PC-9 (cell line): ENCODE measurements at regions not wholly inside any gene's neighbourhood (a gene's known extent, or its start where the extent isn't known, plus 50 kb on each side); places are given as distances from the start of the nearest gene placed in this dataset.

Experiments
- BruUV-seq: library from RNA; stranded (reverse); fragments of 400-500 nt; replicated peaks from 2 replicates; lab custom pipeline; 2021; lab: Mats Ljungman, UMichigan
- CTCF ChIA-PET: fragments of 300-600 bp; sonication (Branson Sonifier 250); formaldehyde crosslinking; loops from one replicate; lab custom pipeline; 2022; ENCODE audit warnings: antibody characterized with exemption; lab: Charles Lee
- POLR2A ChIA-PET: fragments of 300-600 bp; sonication (Branson Sonifier 250); formaldehyde crosslinking; loops from one replicate; lab custom pipeline; 2022; ENCODE audit warnings: antibody characterized with exemption; ENCODE audit not compliant: unreplicated experiment; lab: Charles Lee
- DNase-seq, 2 experiments: peaks; one replicate each; pipeline versions ENCODE4 v3.0.0 to v3.0.0-alpha.2; 2015 to 2022; ENCODE audit warnings: mixed read lengths in 1 of 2
- H2AFZ ChIP-seq: fragments of 200-600 bp; sonication (generic); 2 replicates; pipeline ENCODE4 v1.8.1; 2017; ENCODE audit warnings: antibody characterized with exemption
- H3F3A ChIP-seq: fragments of 200-600 bp; sonication (generic); 2 replicates; pipeline ENCODE4 v1.8.1; 2017; ENCODE audit warnings: antibody characterized with exemption, mild to moderate bottlenecking, low read depth; ENCODE audit not compliant: insufficient read depth
- H3K27ac ChIP-seq: fragments of 200-600 bp; sonication (generic); 2 replicates; pipeline ENCODE4 v1.6.1; 2016; ENCODE audit warnings: mixed run types
- H3K27me3 ChIP-seq: fragments of 200-600 bp; sonication (generic); 2 replicates; pipeline ENCODE4 v1.6.1; 2016; ENCODE audit warnings: low read depth, mixed run types; ENCODE audit not compliant: insufficient read depth
- H3K36me3 ChIP-seq: fragments of 200-600 bp; sonication (generic); 2 replicates; pipeline ENCODE4 v1.6.1; 2016; ENCODE audit warnings: low read depth, mixed run types
- H3K4me1 ChIP-seq: fragments of 200-600 bp; sonication (generic); replicated peaks from 2 replicates; pipeline ENCODE4 v1.6.1; 2016; ENCODE audit warnings: mixed run types; ENCODE audit not compliant: insufficient read depth
- H3K4me2 ChIP-seq: fragments of 200-600 bp; sonication (generic); 2 replicates; pipeline ENCODE4 v1.6.1; 2017; ENCODE audit warnings: mixed run types
- H3K4me3 ChIP-seq: fragments of 200-600 bp; sonication (generic); 2 replicates; pipeline ENCODE4 v1.6.1; 2016; ENCODE audit warnings: mixed run types
- H3K79me2 ChIP-seq: fragments of 200-600 bp; sonication (generic); 2 replicates; pipeline ENCODE4 v1.6.1; 2017; ENCODE audit warnings: low read depth, mixed run types
- H3K9me2 ChIP-seq: fragments of 200-600 bp; sonication (generic); 2 replicates; pipeline ENCODE4 v1.8.1; 2017; ENCODE audit warnings: mild to moderate bottlenecking; ENCODE audit not compliant: insufficient read depth
- H3K9me3 ChIP-seq: fragments of 200-600 bp; sonication (generic); 2 replicates; pipeline ENCODE4 v1.8.1; 2016; ENCODE audit warnings: low read depth; ENCODE audit not compliant: insufficient read depth
- H4K20me1 ChIP-seq: fragments of 200-600 bp; sonication (generic); 2 replicates; pipeline ENCODE4 v1.8.1; 2017; ENCODE audit not compliant: insufficient read depth
- EZH2 ChIP-seq: fragments of 200-600 bp; sonication (generic); IDR thresholded peaks from 2 replicates; pipeline ENCODE4 v1.8.0; 2017; ENCODE audit warnings: antibody characterized with exemption, low read depth
- intact Hi-C: fragments of 100-400 bp; cut with micrococcal nuclease; formaldehyde crosslinking; loops from one replicate; pipeline ENCODE4 v1.10.0; 2022; ENCODE audit not compliant: unreplicated experiment
- TF ChIP-seq, protein P1 (sequence below): fragments of 200-600 bp; sonication (generic); conservative IDR thresholded peaks from 2 replicates; pipeline ENCODE4 v1.6.1; 2017; ENCODE audit warnings: mixed run types, antibody characterized with exemption, mild to moderate bottlenecking, moderate library complexity

DNA sequence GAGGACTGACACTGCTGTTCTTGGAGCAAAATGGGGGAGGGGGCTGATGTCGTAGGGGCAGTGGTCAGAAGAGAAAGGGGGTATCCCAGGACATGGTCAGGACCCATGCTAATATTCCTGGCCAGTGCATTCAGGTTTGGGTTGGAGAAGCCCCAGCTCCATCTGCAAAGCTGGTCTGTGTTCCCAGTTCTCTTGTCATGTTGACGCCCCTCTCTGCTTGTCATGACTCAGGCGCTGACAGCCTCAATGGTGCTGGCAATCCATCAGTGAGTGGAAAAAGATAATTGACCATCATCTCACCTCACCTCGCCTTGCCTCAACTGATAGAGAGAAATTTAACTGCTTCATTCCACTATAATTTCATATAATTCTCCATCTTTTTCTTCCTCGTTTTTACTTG lies 283.1 kb upstream of the CADM1 start:
- H3K9me2 ChIP-seq: no peaks in the 10 kb centered on the region
- DNase-seq: no peak
- H4K20me1 ChIP-seq: peaks cover 3% of the 10 kb centered on the region; the same call in 1 of the 2 replicates
- no peak overlapping the region for H2AFZ ChIP-seq
- CTCF ChIA-PET: no interaction called here
- no peaks in the 10 kb centered on the region for H3K79me2 ChIP-seq
- no peak overlapping the region for H3K4me2 ChIP-seq
- no peaks in the 10 kb centered on the region for H3K27me3 ChIP-seq
- POLR2A ChIA-PET: no interaction called here
- H3F3A ChIP-seq: no peaks in the 10 kb centered on the region
- H3K36me3 ChIP-seq: no peaks in the 10 kb centered on the region
- no peaks in the 10 kb centered on the region for H3K4me1 ChIP-seq
- intact Hi-C loops: no loop called here
- BruUV-seq: no TSS peak
- no peak overlapping the region for H3K4me3 ChIP-seq
- no peaks in the 10 kb centered on the region for H3K9me3 ChIP-seq
- TF ChIP-seq, protein P1, sequence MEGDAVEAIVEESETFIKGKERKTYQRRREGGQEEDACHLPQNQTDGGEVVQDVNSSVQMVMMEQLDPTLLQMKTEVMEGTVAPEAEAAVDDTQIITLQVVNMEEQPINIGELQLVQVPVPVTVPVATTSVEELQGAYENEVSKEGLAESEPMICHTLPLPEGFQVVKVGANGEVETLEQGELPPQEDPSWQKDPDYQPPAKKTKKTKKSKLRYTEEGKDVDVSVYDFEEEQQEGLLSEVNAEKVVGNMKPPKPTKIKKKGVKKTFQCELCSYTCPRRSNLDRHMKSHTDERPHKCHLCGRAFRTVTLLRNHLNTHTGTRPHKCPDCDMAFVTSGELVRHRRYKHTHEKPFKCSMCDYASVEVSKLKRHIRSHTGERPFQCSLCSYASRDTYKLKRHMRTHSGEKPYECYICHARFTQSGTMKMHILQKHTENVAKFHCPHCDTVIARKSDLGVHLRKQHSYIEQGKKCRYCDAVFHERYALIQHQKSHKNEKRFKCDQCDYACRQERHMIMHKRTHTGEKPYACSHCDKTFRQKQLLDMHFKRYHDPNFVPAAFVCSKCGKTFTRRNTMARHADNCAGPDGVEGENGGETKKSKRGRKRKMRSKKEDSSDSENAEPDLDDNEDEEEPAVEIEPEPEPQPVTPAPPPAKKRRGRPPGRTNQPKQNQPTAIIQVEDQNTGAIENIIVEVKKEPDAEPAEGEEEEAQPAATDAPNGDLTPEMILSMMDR: no peak
- no peak for TF ChIP-seq EZH2
- H3K27ac ChIP-seq: no peak overlapping the region

DNA sequence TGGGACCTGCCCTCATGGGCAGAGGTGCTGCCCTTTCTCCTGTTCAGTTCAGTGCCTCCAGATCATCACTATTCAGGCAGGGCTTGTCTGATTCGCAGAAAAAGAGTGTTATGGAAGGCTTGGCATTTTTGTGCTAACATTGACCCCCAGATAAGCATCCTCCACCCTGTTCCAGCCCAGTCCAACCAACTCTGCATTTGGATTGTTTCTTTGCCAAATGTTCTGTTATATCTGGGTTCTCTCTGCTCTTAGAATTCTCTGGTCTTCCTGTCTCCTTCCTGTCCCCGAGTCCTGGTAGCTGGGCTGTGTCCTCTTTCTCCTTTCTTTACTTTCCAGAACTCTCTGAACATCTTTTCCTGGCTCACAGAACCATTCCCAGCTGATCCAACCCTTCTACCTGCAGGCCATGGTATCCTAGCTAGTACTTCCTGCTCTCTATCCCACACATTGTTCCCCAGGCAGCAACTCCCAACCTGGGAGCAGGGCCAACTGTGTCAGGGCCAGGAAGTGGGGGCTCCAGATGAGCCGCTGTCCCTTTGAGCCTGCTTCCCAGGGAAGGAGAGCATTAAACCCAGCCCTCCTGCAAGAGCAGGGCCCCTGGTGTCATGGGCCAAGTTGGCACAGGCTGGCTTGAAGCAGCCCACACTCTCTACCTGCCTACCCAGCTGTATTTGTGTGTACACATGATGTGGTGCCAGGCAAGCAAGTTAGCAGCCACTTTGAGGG lies 280.7 kb upstream of the CADM1 start:
- H3K4me1 ChIP-seq: no peaks in the 10 kb centered on the region
- no peak overlapping the region for H2AFZ ChIP-seq
- no TSS peak for BruUV-seq
- intact Hi-C loops: no loop called here
- H3K9me2 ChIP-seq: no peaks in the 10 kb centered on the region
- H3K27ac ChIP-seq: no peak overlapping the region
- ChIA-PET CTCF (no interaction called here), POLR2A (no interaction called here)
- H3K36me3 ChIP-seq: no peaks in the 10 kb centered on the region
- no peaks in the 10 kb centered on the region for H3F3A ChIP-seq
- no peak overlapping the region for H3K4me2 ChIP-seq
- no peaks in the 10 kb centered on the region for H3K79me2 ChIP-seq
- TF ChIP-seq EZH2: no peak
- TF ChIP-seq, protein P1: no peak
- no peak for DNase-seq
- no peaks in the 10 kb centered on the region for H3K9me3 ChIP-seq
- peaks cover 3% of the 10 kb centered on the region; the same call in 1 of the 2 replicates for H4K20me1 ChIP-seq
- H3K4me3 ChIP-seq: no peak overlapping the region
- H3K27me3 ChIP-seq: no peaks in the 10 kb centered on the region

DNA sequence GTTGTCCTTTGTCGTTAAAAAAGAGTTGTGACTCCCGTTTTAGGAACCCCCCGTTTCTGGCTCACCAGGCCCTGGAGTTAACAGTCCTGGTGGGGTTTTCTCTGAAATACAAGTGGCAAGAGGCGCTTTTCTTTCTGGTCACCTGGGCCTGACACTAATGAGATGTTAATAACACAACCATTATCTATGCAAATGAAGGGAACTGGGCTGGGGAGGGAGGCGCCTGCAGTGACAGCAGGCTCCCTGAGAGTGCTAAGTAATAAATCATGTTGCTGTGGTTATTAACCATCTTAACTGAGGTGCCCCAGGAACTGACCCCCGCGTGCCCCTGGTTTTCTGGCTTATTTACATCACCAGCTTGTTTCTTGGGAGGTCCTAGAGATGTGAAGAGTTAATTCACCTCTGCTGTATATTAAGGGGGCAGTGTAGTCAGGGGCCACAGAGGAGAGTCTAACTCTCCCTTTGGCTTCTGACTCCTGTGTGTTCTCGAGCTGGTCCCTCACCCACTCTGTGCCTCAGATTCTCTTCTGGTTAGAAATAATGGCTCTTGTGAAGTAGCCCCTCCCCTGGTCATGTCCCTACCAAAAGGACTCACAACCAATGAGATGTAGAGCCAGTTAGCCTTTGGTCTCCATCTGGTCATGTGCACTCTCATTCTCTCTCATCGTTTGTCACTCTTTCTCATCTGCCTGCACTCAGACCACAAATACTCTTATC lies 276.6 kb upstream of the CADM1 start:
- ChIA-PET POLR2A (no interaction called here), CTCF (no interaction called here)
- no TSS peak for BruUV-seq
- no peak for TF ChIP-seq EZH2
- TF ChIP-seq, protein P1: no peak
- H3K27ac ChIP-seq: no peak overlapping the region
- H3K36me3 ChIP-seq: no peaks in the 10 kb centered on the region
- H3K9me2 ChIP-seq: no peaks in the 10 kb centered on the region
- intact Hi-C loops: no loop called here
- no peak overlapping the region for H2AFZ ChIP-seq
- H3F3A ChIP-seq: no peaks in the 10 kb centered on the region
- no peak overlapping the region for H3K4me3 ChIP-seq
- no peaks in the 10 kb centered on the region for H3K9me3 ChIP-seq
- no peak overlapping the region for H3K4me2 ChIP-seq
- H4K20me1 ChIP-seq: peaks cover 3% of the 10 kb centered on the region; the same call in 1 of the 2 replicates
- no peaks in the 10 kb centered on the region for H3K79me2 ChIP-seq
- H3K27me3 ChIP-seq: peaks cover 23% of the 10 kb centered on the region
- no peaks in the 10 kb centered on the region for H3K4me1 ChIP-seq
- DNase-seq: no peak
